ENCODE measurements at regions not wholly inside any gene's neighbourhood (a gene's known extent, or its start where the extent isn't known, plus 50 kb on each side); places are given as distances from the start of the nearest gene placed in this dataset.

DNA sequence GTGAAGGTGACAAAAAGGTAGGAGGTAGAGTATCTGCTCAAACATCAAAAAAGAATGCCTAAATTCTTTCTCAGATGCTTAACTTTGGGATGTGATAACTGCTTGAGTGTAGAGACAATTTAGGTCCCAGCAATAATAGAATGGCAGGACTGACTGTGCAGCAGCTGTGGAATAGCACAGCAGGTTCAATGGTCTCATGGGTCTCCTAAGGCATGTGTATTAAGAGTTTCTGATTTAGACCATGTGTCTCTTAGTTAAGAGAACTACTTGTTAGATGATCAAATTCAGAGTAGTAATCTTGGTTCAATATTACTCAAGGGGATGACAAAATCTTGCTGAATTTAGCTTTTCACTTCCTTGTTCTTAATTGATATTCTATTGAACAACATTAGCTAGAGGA, 72.0 kb downstream of the ALX1 start:
- no peak for ATAC-seq
- no peak for TF ChIP-seq CTCF (IDR thresholded peaks at IDR 0.05)
- TF ChIP-seq POLR2AphosphoS5 (IDR thresholded peaks at IDR 0.05), result no peak
- no peak for TF ChIP-seq POLR2A (IDR thresholded peaks at IDR 0.05)
- no peak for TF ChIP-seq EP300 (IDR thresholded peaks at IDR 0.05)
- Histone ChIP-seq H3K36me3 (no peaks in the 10 kb centered on the region), H3K4me1 (no peaks in the 10 kb centered on the region), H3K27me3 (peaks cover 8% of the 10 kb centered on the region), H3K9me3 (no peaks in the 10 kb centered on the region), H3K4me3 (no peak overlapping the region), H3K27ac (no peak overlapping the region)

DNA sequence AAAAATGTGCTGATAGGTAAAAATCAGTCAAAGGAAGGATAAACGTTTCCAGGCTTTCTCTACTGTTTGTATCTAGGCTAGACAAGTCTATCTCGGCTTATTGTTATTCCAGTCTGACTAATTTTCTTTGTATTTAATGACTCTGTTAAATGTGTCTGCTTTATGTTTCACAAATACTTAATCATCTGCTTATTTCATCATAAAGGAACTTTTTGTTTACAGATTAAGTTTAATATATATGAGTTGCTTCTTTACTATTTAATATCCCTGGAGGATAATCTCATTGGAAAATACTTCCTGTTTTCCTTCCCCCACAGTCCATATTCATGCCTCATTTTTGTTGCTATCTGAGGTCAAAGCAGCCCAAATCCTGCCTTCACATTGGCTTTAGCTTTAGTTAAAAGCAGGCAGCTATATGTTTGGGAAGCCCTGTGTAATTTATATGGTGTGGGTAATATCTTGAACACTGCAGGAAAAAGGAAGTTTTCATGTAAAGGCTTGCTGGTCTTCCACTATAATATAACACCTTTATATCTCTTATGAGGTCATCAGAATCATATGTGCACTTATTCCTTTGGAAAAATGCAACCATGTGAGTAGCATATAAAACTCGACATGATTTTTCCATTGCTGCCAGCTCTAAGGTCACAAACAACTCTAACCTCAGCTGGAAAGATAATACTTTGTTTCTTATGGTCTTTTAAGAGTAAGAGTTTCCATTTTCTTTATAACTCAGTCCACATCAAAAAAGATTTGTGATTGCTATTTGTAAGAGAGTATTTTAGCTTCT, 76.8 kb downstream of the ALX1 start:
- H3K36me3 ChIP-seq, result no peaks in the 10 kb centered on the region
- H3K9me3 ChIP-seq, result no peaks in the 10 kb centered on the region
- H3K27ac ChIP-seq, result no peak overlapping the region
- no peaks in the 10 kb centered on the region for H3K4me1 ChIP-seq
- WGBS, 2 donors (ENCODE audit: low coverage in 1 of 2), result 9 to 12% methylated on average over 3 of the region's 3 CpGs
- no peak for ATAC-seq
- peaks cover 8% of the 10 kb centered on the region for H3K27me3 ChIP-seq
- TF ChIP-seq POLR2A (IDR thresholded peaks at IDR 0.05) (no peak), EP300 (IDR thresholded peaks at IDR 0.05) (no peak), POLR2AphosphoS5 (IDR thresholded peaks at IDR 0.05) (no peak), CTCF (IDR thresholded peaks at IDR 0.05) (no peak)
- H3K4me3 ChIP-seq, result no peak overlapping the region

DNA sequence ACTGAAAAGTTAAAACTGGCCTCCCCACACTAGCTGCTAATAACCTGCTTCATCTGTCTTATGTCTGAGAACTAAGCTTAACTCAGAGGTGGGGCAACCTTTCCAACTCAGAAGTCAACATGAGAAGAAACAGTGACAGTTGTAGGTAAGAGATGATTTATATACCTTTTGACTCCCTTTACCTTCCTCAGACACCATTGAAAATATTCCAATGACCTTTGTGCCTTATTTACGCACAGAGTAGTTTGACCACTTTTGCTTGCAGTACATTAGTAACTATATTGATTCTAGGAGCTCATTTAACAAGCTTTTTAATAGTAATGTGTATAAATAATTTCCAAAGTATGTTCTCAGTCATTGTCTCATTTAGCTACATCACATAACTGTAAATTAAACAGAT, 77.6 kb downstream of the ALX1 start:
- no peak for ATAC-seq
- no peak overlapping the region for H3K27ac ChIP-seq
- TF ChIP-seq EP300 (IDR thresholded peaks at IDR 0.05) (no peak), CTCF (IDR thresholded peaks at IDR 0.05) (no peak), POLR2AphosphoS5 (IDR thresholded peaks at IDR 0.05) (no peak), POLR2A (IDR thresholded peaks at IDR 0.05) (no peak)
- 76 to 88% methylated on average over 1 of the region's 1 CpG for WGBS, 2 donors (ENCODE audit: low coverage in 1 of 2)
- H3K4me1 ChIP-seq, result no peaks in the 10 kb centered on the region
- no peaks in the 10 kb centered on the region for H3K9me3 ChIP-seq
- H3K27me3 ChIP-seq, result peaks cover 8% of the 10 kb centered on the region
- no peak overlapping the region for H3K4me3 ChIP-seq
- no peaks in the 10 kb centered on the region for H3K36me3 ChIP-seq

GRCh38 chr12:85358715-85359114, 78.7 kb downstream of the ALX1 start:
- peaks cover 8% of the 10 kb centered on the region for H3K27me3 ChIP-seq
- no peak for ATAC-seq
- H3K27ac ChIP-seq, result no peak overlapping the region
- TF ChIP-seq EP300 (IDR thresholded peaks at IDR 0.05), result no peak
- no peak for TF ChIP-seq CTCF (IDR thresholded peaks at IDR 0.05)
- TF ChIP-seq POLR2A (IDR thresholded peaks at IDR 0.05), result no peak
- no peak for TF ChIP-seq POLR2AphosphoS5 (IDR thresholded peaks at IDR 0.05)
- WGBS, 2 donors (ENCODE audit: low coverage in 1 of 2), result 36 to 50% methylated on average over 1 of the region's 1 CpG
- H3K4me3 ChIP-seq, result no peak overlapping the region
- H3K4me1 ChIP-seq, result no peaks in the 10 kb centered on the region
- no peaks in the 10 kb centered on the region for H3K9me3 ChIP-seq
- H3K36me3 ChIP-seq, result no peaks in the 10 kb centered on the region
